ENCODE measurements at regions not wholly inside any gene's neighbourhood (a gene's known extent, or its start where the extent isn't known, plus 50 kb on each side); places are given as distances from the start of the nearest gene placed in this dataset.

- TF ChIP-seq CTCF (IDR thresholded peaks at IDR 0.05; ENCODE audit: low read length, missing control alignments), result no peak
- DNase-seq (ENCODE audit: low read depth), result no peak
- H3K4me3 ChIP-seq (replicated peaks; ENCODE audit: low read depth, low read length), result no peak overlapping the region
These were observed 69.6 kb upstream of the RAB6C start for GRCh38 chr2:129909651-129910418.

GRCh38 chr2:129910446-129911362, 68.8 kb upstream of the RAB6C start:
- TF ChIP-seq CTCF (IDR thresholded peaks at IDR 0.05; ENCODE audit: low read length, missing control alignments), result no peak
- no peak overlapping the region for H3K4me3 ChIP-seq (replicated peaks; ENCODE audit: low read depth, low read length)
- no peak for DNase-seq (ENCODE audit: low read depth)

- no peak for DNase-seq (ENCODE audit: low read depth)
These were observed 68.0 kb upstream of the RAB6C start for GRCh38 chr2:129911363-129912065.

GRCh38 chr2:129912066-129912820, 67.2 kb upstream of the RAB6C start:
- no peak for DNase-seq (ENCODE audit: low read depth)
- no peak for TF ChIP-seq CTCF (IDR thresholded peaks at IDR 0.05; ENCODE audit: low read length, missing control alignments)
- H3K4me3 ChIP-seq (replicated peaks; ENCODE audit: low read depth, low read length), result no peak overlapping the region

More at GRCh38 chr2:129911363-129912065, 68.0 kb upstream of the RAB6C start:
- no peak for TF ChIP-seq CTCF (IDR thresholded peaks at IDR 0.05; ENCODE audit: low read length, missing control alignments)
- no peak overlapping the region for H3K4me3 ChIP-seq (replicated peaks; ENCODE audit: low read depth, low read length)

- no peak for DNase-seq (ENCODE audit: low read depth)
- TF ChIP-seq CTCF (IDR thresholded peaks at IDR 0.05; ENCODE audit: low read length, missing control alignments), result no peak
- no peak overlapping the region for H3K4me3 ChIP-seq (replicated peaks; ENCODE audit: low read depth, low read length)
These were observed 66.4 kb upstream of the RAB6C start for GRCh38 chr2:129912871-129913694.
